H1 (cell line): ENCODE measurements at regions not wholly inside any gene's neighbourhood (a gene's known extent, or its start where the extent isn't known, plus 50 kb on each side); places are given as distances from the start of the nearest gene placed in this dataset.
"Not testable (repeated sequence)": the region's sequence is repeated elsewhere in the genome, so short reads cannot be mapped to it uniquely, and the experiment has no call there.

ENCODE experiments used
- CTCF ChIA-PET: fragments of 300-600 bp; sonication (Branson Sonifier 250); formaldehyde crosslinking; loops from one replicate; lab custom pipeline; 2021; ENCODE audit not compliant: partially characterized antibody; lab: Charles Lee
- POLR2A ChIA-PET: fragments of 300-600 bp; sonication (Branson Sonifier 250); formaldehyde crosslinking; loops from one replicate; lab custom pipeline; 2021; ENCODE audit warnings: inconsistent platforms; ENCODE audit not compliant: partially characterized antibody; lab: Charles Lee
- DNase-seq, 2 experiments: peaks; one replicate each; pipeline versions ENCODE4 v3.0.0 to v3.0.0-alpha.2; 2010 to 2022; ENCODE audit warnings: low spot score in 2 of 2, low read depth in 1 of 2, mixed read lengths in 1 of 2
- FAIRE-seq: peaks from 2 replicates; lab custom pipeline; 2011; peaks lifted over from hg19 to GRCh38; lab: Jason Lieb, UNC
- H2AFZ ChIP-seq: 2 replicates; pipeline ENCODE4 v1.8.1; 2012; ENCODE audit warnings: low read length, inconsistent platforms
- H2AK5ac ChIP-seq: 2 replicates; pipeline ENCODE4 v1.6.1; 2013; ENCODE audit warnings: low read depth, low read length
- H2BK120ac ChIP-seq: replicated peaks from 2 replicates; pipeline ENCODE3; 2013; ENCODE audit warnings: low read depth, low read length, inconsistent platforms
- H2BK12ac ChIP-seq: 2 replicates; pipeline ENCODE4 v1.6.1; 2013; ENCODE audit warnings: low read depth, low read length
- H2BK15ac ChIP-seq: 2 replicates; pipeline ENCODE4 v1.6.1; 2013; ENCODE audit warnings: low read length
- H2BK20ac ChIP-seq: 2 replicates; pipeline ENCODE4 v1.6.1; 2013; ENCODE audit warnings: low read length
- H2BK5ac ChIP-seq: 2 replicates; pipeline ENCODE4 v1.6.1; 2013; ENCODE audit warnings: low read depth, low read length
- H3K14ac ChIP-seq: 2 replicates; pipeline ENCODE4 v1.6.1; 2013; ENCODE audit warnings: inconsistent platforms; ENCODE audit not compliant: insufficient read length
- H3K18ac ChIP-seq: 2 replicates; pipeline ENCODE4 v1.6.1; 2013; ENCODE audit warnings: low read length; ENCODE audit errors: extremely low read depth
- H3K23ac ChIP-seq: 2 replicates; pipeline ENCODE4 v1.6.1; 2013; ENCODE audit warnings: inconsistent platforms; ENCODE audit not compliant: insufficient read length
- H3K23me2 ChIP-seq: 2 replicates; pipeline ENCODE4 v1.6.1; 2013; ENCODE audit warnings: low read depth, low read length
- H3K27ac ChIP-seq: 2 replicates; pipeline ENCODE4 v1.6.1; 2011; ENCODE audit warnings: low read depth, low read length, inconsistent platforms
- H3K27me3 ChIP-seq, 4 experiments: replicated peaks in 1 of 4; 1 replicate in 1 of 4; 2 replicates in 3 of 4; pipeline versions ENCODE4 v1.6.1 to v1.8.1; 2011 to 2013; ENCODE audit warnings: low read length in 3 of 4, mild to moderate bottlenecking in 3 of 4, inconsistent platforms in 2 of 4, mixed read lengths in 2 of 4, moderate library complexity in 1 of 4; ENCODE audit not compliant: control insufficient read depth in 3 of 4, insufficient read depth in 3 of 4; ENCODE audit errors: extremely low read depth in 1 of 4
- H3K36me3 ChIP-seq, 4 experiments: 2 replicates each; pipeline versions ENCODE4 v1.6.1 to v1.8.1; 2011 to 2013; ENCODE audit warnings: mild to moderate bottlenecking in 4 of 4, low read length in 3 of 4, moderate library complexity in 2 of 4, control low read depth in 1 of 4, inconsistent platforms in 1 of 4; ENCODE audit not compliant: insufficient read depth in 4 of 4, control insufficient read depth in 2 of 4
- H3K4ac ChIP-seq: replicated peaks from 2 replicates; pipeline ENCODE3; 2013; ENCODE audit warnings: low read length, low read depth, mixed read lengths, inconsistent platforms; ENCODE audit not compliant: insufficient read length
- H3K4me1 ChIP-seq, 4 experiments: replicated peaks in 1 of 4; 1 replicate in 1 of 4; 2 replicates in 3 of 4; pipeline versions ENCODE4 v1.6.1 to v1.8.1; 2011 to 2013; ENCODE audit warnings: low read length in 3 of 4, inconsistent platforms in 2 of 4, mixed read lengths in 1 of 4; ENCODE audit not compliant: insufficient read depth in 4 of 4, control insufficient read depth in 3 of 4
- H3K4me2 ChIP-seq, 2 experiments: 2 replicates each; pipeline versions ENCODE4 v1.6.1 to v1.8.1; 2011 to 2013; ENCODE audit warnings: low read depth in 2 of 2, low read length in 2 of 2, control low read depth in 1 of 2, inconsistent platforms in 1 of 2, mild to moderate bottlenecking in 1 of 2; ENCODE audit not compliant: insufficient read depth in 1 of 2
- H3K4me3 ChIP-seq, 4 experiments: fragments of 200-600, 300-600 bp in 1 of 4; sonication (generic), shearing (Covaris generic), sonication (Bioruptor Twin) in 1 of 4; 2 replicates each; pipeline versions ENCODE4 v1.5.1 to v1.8.1; 2011 to 2016; ENCODE audit warnings: low read length in 4 of 4, low read depth in 3 of 4, control low read depth in 2 of 4, inconsistent platforms in 2 of 4, mild to moderate bottlenecking in 2 of 4, mixed read lengths in 1 of 4, moderate library complexity in 1 of 4; ENCODE audit not compliant: insufficient read depth in 2 of 4; ENCODE audit errors: extremely low read depth in 1 of 4
- H3K56ac ChIP-seq: replicated peaks from 2 replicates; pipeline ENCODE3; 2013; ENCODE audit warnings: low read depth, mild to moderate bottlenecking, mixed read lengths, low read length, inconsistent platforms; ENCODE audit not compliant: insufficient read length
- H3K79me1 ChIP-seq: 2 replicates; pipeline ENCODE4 v1.6.1; 2013; ENCODE audit warnings: low read depth, low read length, control low read depth
- H3K79me2 ChIP-seq, 2 experiments: 2 replicates each; pipeline versions ENCODE4 v1.6.1 to v1.8.1; 2012 to 2013; ENCODE audit warnings: low read length in 2 of 2, mild to moderate bottlenecking in 2 of 2, inconsistent platforms in 1 of 2; ENCODE audit not compliant: insufficient read depth in 2 of 2, control insufficient read depth in 1 of 2
- H3K9ac ChIP-seq, 4 experiments: replicated peaks in 1 of 4; 1 replicate in 1 of 4; 2 replicates in 3 of 4; pipeline versions ENCODE4 v1.6.1 to v1.8.1; 2011 to 2013; ENCODE audit warnings: low read depth in 3 of 4, low read length in 3 of 4, control low read depth in 2 of 4, mild to moderate bottlenecking in 2 of 4, moderate library complexity in 2 of 4, inconsistent platforms in 1 of 4; ENCODE audit errors: extremely low read depth in 1 of 4
- H3K9me3 ChIP-seq, 2 experiments: 2 replicates each; pipeline versions ENCODE4 v1.6.1 to v1.8.1; 2012 to 2013; ENCODE audit warnings: mild to moderate bottlenecking in 2 of 2, moderate library complexity in 2 of 2, control low read depth in 1 of 2, inconsistent platforms in 1 of 2, low read depth in 1 of 2, low read length in 1 of 2, mixed read lengths in 1 of 2; ENCODE audit not compliant: insufficient read depth in 2 of 2
- H4K20me1 ChIP-seq, 2 experiments: replicated peaks in 1 of 2; 2 replicates each; pipeline versions ENCODE3 to v1.8.1; 2011 to 2013; ENCODE audit warnings: inconsistent platforms in 2 of 2, low read length in 2 of 2, mild to moderate bottlenecking in 1 of 2; ENCODE audit not compliant: insufficient read depth in 2 of 2, control insufficient read depth in 1 of 2
- H4K5ac ChIP-seq: 2 replicates; pipeline ENCODE4 v1.6.1; 2013; ENCODE audit warnings: low read length, low read depth, mixed read lengths, inconsistent platforms; ENCODE audit not compliant: insufficient read length
- H4K8ac ChIP-seq: 2 replicates; pipeline ENCODE4 v1.8.0; 2013; ENCODE audit warnings: mild to moderate bottlenecking, moderate library complexity, low read length, inconsistent platforms; ENCODE audit not compliant: insufficient read depth; ENCODE audit errors: extremely low read depth
- H4K91ac ChIP-seq: replicated peaks from 2 replicates; pipeline ENCODE3; 2013; ENCODE audit warnings: low read length, mixed read lengths, inconsistent platforms; ENCODE audit not compliant: insufficient read length
- WGBS, 2 experiments: shearing (Covaris generic) in 1 of 2; methylation state at CpG; one replicate each; pipeline versions ENCODE4 v1.1.6 to v1.1.7; 2013 to 2015; ENCODE audit warnings: low lambda C conversion rate in 2 of 2, mixed read lengths in 2 of 2, inconsistent platforms in 1 of 2, low coverage in 1 of 2, missing lambda C conversion rate in 1 of 2; ENCODE audit not compliant: insufficient replicate concordance in 2 of 2, insufficient coverage in 1 of 2, insufficient read length in 1 of 2; ENCODE audit errors: extremely low coverage in 1 of 2, missing lambda C conversion rate in 1 of 2; 5-methylcytosine and 5-hydroxymethylcytosine counted together

DNA sequence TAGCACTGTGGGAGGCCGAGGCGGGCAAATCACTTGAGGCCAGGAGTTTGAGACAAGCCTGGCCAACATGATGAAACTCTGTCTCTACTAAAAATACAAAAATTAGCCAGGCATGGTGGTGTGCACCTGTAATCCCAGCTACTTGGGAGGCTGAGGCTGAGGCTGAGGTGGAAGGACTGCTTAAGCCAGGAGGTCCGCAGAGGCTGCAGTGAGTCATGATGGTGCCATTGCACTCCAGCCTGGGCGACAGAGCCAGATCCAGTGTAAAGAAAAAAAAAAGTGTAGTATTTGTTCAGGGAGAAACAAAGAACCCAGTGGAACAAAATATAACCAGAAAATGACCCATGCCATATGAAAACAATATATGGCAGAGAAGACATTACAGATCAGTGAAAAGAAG, 57.4 kb upstream of the SMURF2 start:
- CTCF ChIA-PET, result interaction anchor here (0.6 kb wide), 1 partner anchor 160 kb away, joined by 3 read pairs; no protein-coding TSS in a partner anchor
- not testable (repeated sequence) for H4K91ac ChIP-seq

DNA sequence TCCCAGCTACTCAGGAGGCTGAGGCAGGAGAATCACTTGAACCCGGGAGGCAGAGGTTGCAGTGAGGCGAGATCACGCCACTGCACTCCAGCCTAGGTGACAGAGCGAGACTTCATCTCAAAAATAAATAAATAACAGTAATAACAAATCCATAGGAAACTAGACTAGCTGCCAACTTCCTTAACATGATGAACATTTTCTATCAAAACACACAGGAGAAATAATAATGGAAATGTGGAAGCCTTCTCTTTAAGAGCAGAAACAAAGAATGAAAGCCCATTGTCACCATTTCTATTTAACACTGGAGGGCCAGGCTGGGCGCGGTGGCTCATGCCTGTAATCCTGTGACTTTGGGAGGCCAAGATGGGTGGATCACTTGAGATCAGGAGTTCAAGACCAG, 56.7 kb upstream of the SMURF2 start:
- H3K79me2 ChIP-seq, H3K27ac ChIP-seq, DNase-seq, H4K91ac ChIP-seq, H2BK20ac ChIP-seq, FAIRE-seq, H3K4ac ChIP-seq, H4K8ac ChIP-seq, H3K18ac ChIP-seq, H3K36me3 ChIP-seq, H2BK5ac ChIP-seq, H3K23ac ChIP-seq, H2AK5ac ChIP-seq, H4K20me1 ChIP-seq, H2BK15ac ChIP-seq, H3K79me1 ChIP-seq, H2BK12ac ChIP-seq, H3K27me3 ChIP-seq, H3K4me1 ChIP-seq, H4K5ac ChIP-seq, H3K4me2 ChIP-seq, H2AFZ ChIP-seq, H3K14ac ChIP-seq, CTCF ChIA-PET, H3K9me3 ChIP-seq, H3K4me3 ChIP-seq, H3K9ac ChIP-seq, H2BK120ac ChIP-seq, H3K56ac ChIP-seq, H3K23me2 ChIP-seq: not testable (repeated sequence)
- 93% methylated on average over 6 of the region's 6 CpGs; no CpG with 5 or more reads in 1 of the 2 experiments for WGBS, 2 experiments
- POLR2A ChIA-PET, result interaction anchor here (0.7 to 1.4 kb wide), 2 partner anchors 57 to 148 kb away, joined by 3 to 4 read pairs; partner anchors contain the start of gene SMURF2

More for the DNA sequence above, 57.4 kb upstream of the SMURF2 start:
- H3K23me2 ChIP-seq, H3K9ac ChIP-seq, FAIRE-seq, H3K14ac ChIP-seq, H2BK5ac ChIP-seq, H4K20me1 ChIP-seq, H3K56ac ChIP-seq, H2BK12ac ChIP-seq, H3K23ac ChIP-seq, H3K27me3 ChIP-seq, H3K27ac ChIP-seq, H3K4me3 ChIP-seq, H4K5ac ChIP-seq, H3K9me3 ChIP-seq, H3K79me1 ChIP-seq, H4K8ac ChIP-seq, H2BK20ac ChIP-seq, H2AK5ac ChIP-seq, H3K4me2 ChIP-seq, H3K4ac ChIP-seq, H3K4me1 ChIP-seq, H3K36me3 ChIP-seq, H3K79me2 ChIP-seq, H2AFZ ChIP-seq, H2BK120ac ChIP-seq, DNase-seq, H3K18ac ChIP-seq, H2BK15ac ChIP-seq: not testable (repeated sequence)
- 97% methylated on average over 4 of the region's 4 CpGs; no CpG with 5 or more reads in 1 of the 2 experiments for WGBS, 2 experiments
- POLR2A ChIA-PET, result interaction anchor here (1.4 kb wide), 1 partner anchor 58 kb away, joined by 3 read pairs; the partner anchor contains the start of gene SMURF2
